ENCODE measurements at regions not wholly inside any gene's neighbourhood (a gene's known extent, or its start where the extent isn't known, plus 50 kb on each side); places are given as distances from the start of the nearest gene placed in this dataset.

- peaks cover 7% of the 10 kb centered on the region for H3K4me1 Mint-ChIP-seq (ENCODE audit: low read depth)
- no peak for DNase-seq
- H3K27ac Mint-ChIP-seq = no peak overlapping the region
- CTCF ChIA-PET = no interaction called here
- H3K27me3 Mint-ChIP-seq = peaks cover 3% of the 10 kb centered on the region
- intact Hi-C loops (cut with micrococcal nuclease) = no loop called here
- peaks cover 10% of the 10 kb centered on the region for H3K36me3 Mint-ChIP-seq
- H3K4me3 Mint-ChIP-seq = no peak overlapping the region
- peaks cover 19% of the 10 kb centered on the region for H3K9me3 Mint-ChIP-seq
- POLR2A ChIA-PET = no interaction called here
Measured at GRCh38 chr7:131251371-131251770, 76.3 kb upstream of the MKLN1 start.

GRCh38 chr7:131252976-131253375, 74.7 kb upstream of the MKLN1 start:
- Mint-ChIP-seq H3K4me1 (ENCODE audit: low read depth) (peaks cover 7% of the 10 kb centered on the region), H3K27me3 (peaks cover 3% of the 10 kb centered on the region), H3K9me3 (peaks cover 19% of the 10 kb centered on the region), H3K27ac (no peak overlapping the region), H3K36me3 (peaks cover 10% of the 10 kb centered on the region), H3K4me3 (no peak overlapping the region)
- intact Hi-C loops (cut with micrococcal nuclease) = no loop called here
- CTCF ChIA-PET = no interaction called here
- POLR2A ChIA-PET = no interaction called here
- no peak for DNase-seq

GRCh38 chr7:131254211-131254610, 73.5 kb upstream of the MKLN1 start:
- intact Hi-C loops (cut with micrococcal nuclease) = no loop called here
- POLR2A ChIA-PET = no interaction called here
- no peak for DNase-seq
- Mint-ChIP-seq H3K27ac (no peak overlapping the region), H3K4me1 (ENCODE audit: low read depth) (peaks cover 7% of the 10 kb centered on the region), H3K4me3 (no peak overlapping the region), H3K36me3 (peaks cover 10% of the 10 kb centered on the region), H3K9me3 (peaks cover 19% of the 10 kb centered on the region), H3K27me3 (peaks cover 3% of the 10 kb centered on the region)
- CTCF ChIA-PET = no interaction called here

GRCh38 chr7:131255242-131255641, 72.4 kb upstream of the MKLN1 start:
- Mint-ChIP-seq H3K36me3 (peaks cover 10% of the 10 kb centered on the region), H3K4me1 (ENCODE audit: low read depth) (peaks cover 7% of the 10 kb centered on the region), H3K27ac (no peak overlapping the region), H3K9me3 (peaks cover 19% of the 10 kb centered on the region), H3K27me3 (no peaks in the 10 kb centered on the region), H3K4me3 (no peak overlapping the region)
- intact Hi-C loops (cut with micrococcal nuclease) = no loop called here
- no peak for DNase-seq
- ChIA-PET CTCF (no interaction called here), POLR2A (interaction anchor here (0.6 kb wide), 1 partner anchor 342 kb away, joined by 5 read pairs; no protein-coding TSS in a partner anchor)

- no peak overlapping the region for H3K4me3 Mint-ChIP-seq
- H3K27ac Mint-ChIP-seq = no peak overlapping the region
- H3K9me3 Mint-ChIP-seq = no peaks in the 10 kb centered on the region
- DNase-seq = no peak
- H3K4me1 Mint-ChIP-seq (ENCODE audit: low read depth) = peaks cover 2% of the 10 kb centered on the region
- H3K36me3 Mint-ChIP-seq = no peaks in the 10 kb centered on the region
- intact Hi-C loops (cut with micrococcal nuclease) = no loop called here
- H3K27me3 Mint-ChIP-seq = no peaks in the 10 kb centered on the region
- ChIA-PET POLR2A (no interaction called here), CTCF (interaction anchor here (2.0 kb wide), 1 partner anchor 9 kb away, joined by 6 read pairs; no protein-coding TSS in a partner anchor)
Measured at GRCh38 chr7:131261476-131261994, 66.1 kb upstream of the MKLN1 start.

- Mint-ChIP-seq H3K27ac (no peak overlapping the region), H3K4me1 (ENCODE audit: low read depth) (peaks cover 2% of the 10 kb centered on the region), H3K9me3 (no peaks in the 10 kb centered on the region), H3K4me3 (no peak overlapping the region), H3K36me3 (no peaks in the 10 kb centered on the region), H3K27me3 (peaks cover 2% of the 10 kb centered on the region)
- DNase-seq = no peak
- ChIA-PET CTCF (no interaction called here), POLR2A (no interaction called here)
- intact Hi-C loops (cut with micrococcal nuclease) = no loop called here
Measured at GRCh38 chr7:131265227-131265626, 62.4 kb upstream of the MKLN1 start.

GRCh38 chr7:131267631-131268030, 60.0 kb upstream of the MKLN1 start:
- H3K27ac Mint-ChIP-seq = no peak overlapping the region
- no peak for DNase-seq
- no peaks in the 10 kb centered on the region for H3K36me3 Mint-ChIP-seq
- no peaks in the 10 kb centered on the region for H3K9me3 Mint-ChIP-seq
- H3K4me3 Mint-ChIP-seq = no peak overlapping the region
- H3K27me3 Mint-ChIP-seq = peaks cover 2% of the 10 kb centered on the region
- intact Hi-C loops (cut with micrococcal nuclease) = no loop called here
- CTCF ChIA-PET = no interaction called here
- peaks cover 2% of the 10 kb centered on the region for H3K4me1 Mint-ChIP-seq (ENCODE audit: low read depth)
- POLR2A ChIA-PET = no interaction called here

GRCh38 chr7:131268906-131269305, 58.8 kb upstream of the MKLN1 start:
- Mint-ChIP-seq H3K4me3 (no peak overlapping the region), H3K27me3 (peaks cover 2% of the 10 kb centered on the region), H3K36me3 (no peaks in the 10 kb centered on the region), H3K4me1 (ENCODE audit: low read depth) (peaks cover 2% of the 10 kb centered on the region), H3K27ac (no peak overlapping the region), H3K9me3 (no peaks in the 10 kb centered on the region)
- CTCF ChIA-PET = no interaction called here
- POLR2A ChIA-PET = no interaction called here
- intact Hi-C loops (cut with micrococcal nuclease) = no loop called here
- DNase-seq = no peak

- intact Hi-C loops (cut with micrococcal nuclease) = no loop called here
- H3K36me3 Mint-ChIP-seq = no peaks in the 10 kb centered on the region
- H3K4me1 Mint-ChIP-seq (ENCODE audit: low read depth) = no peaks in the 10 kb centered on the region
- CTCF ChIA-PET = no interaction called here
- peaks cover 2% of the 10 kb centered on the region for H3K27me3 Mint-ChIP-seq
- no peak overlapping the region for H3K27ac Mint-ChIP-seq
- no peaks in the 10 kb centered on the region for H3K9me3 Mint-ChIP-seq
- POLR2A ChIA-PET = no interaction called here
- no peak overlapping the region for H3K4me3 Mint-ChIP-seq
- no peak for DNase-seq
Measured at GRCh38 chr7:131272086-131272485, 55.6 kb upstream of the MKLN1 start.

GRCh38 chr7:131274986-131275385, 52.7 kb upstream of the MKLN1 start:
- ChIA-PET POLR2A (no interaction called here), CTCF (no interaction called here)
- H3K4me3 Mint-ChIP-seq = no peak overlapping the region
- H3K36me3 Mint-ChIP-seq = no peaks in the 10 kb centered on the region
- H3K27ac Mint-ChIP-seq = no peak overlapping the region
- no peaks in the 10 kb centered on the region for H3K27me3 Mint-ChIP-seq
- DNase-seq = no peak
- H3K9me3 Mint-ChIP-seq = no peaks in the 10 kb centered on the region
- no peaks in the 10 kb centered on the region for H3K4me1 Mint-ChIP-seq (ENCODE audit: low read depth)
- intact Hi-C loops (cut with micrococcal nuclease) = no loop called here

- H3K9me3 Mint-ChIP-seq = no peaks in the 10 kb centered on the region
- no peaks in the 10 kb centered on the region for H3K4me1 Mint-ChIP-seq (ENCODE audit: low read depth)
- no peak overlapping the region for H3K4me3 Mint-ChIP-seq
- no peak for DNase-seq
- POLR2A ChIA-PET = no interaction called here
- no peak overlapping the region for H3K27ac Mint-ChIP-seq
- CTCF ChIA-PET = no interaction called here
- H3K27me3 Mint-ChIP-seq = no peaks in the 10 kb centered on the region
- H3K36me3 Mint-ChIP-seq = no peaks in the 10 kb centered on the region
- intact Hi-C loops (cut with micrococcal nuclease) = no loop called here
Measured at GRCh38 chr7:131276190-131276589, 51.5 kb upstream of the MKLN1 start.

- no peak for DNase-seq
- ChIA-PET POLR2A (no interaction called here), CTCF (no interaction called here)
- no peak overlapping the region for H3K4me3 Mint-ChIP-seq
- no peaks in the 10 kb centered on the region for H3K9me3 Mint-ChIP-seq
- H3K27me3 Mint-ChIP-seq = no peaks in the 10 kb centered on the region
- intact Hi-C loops (cut with micrococcal nuclease) = no loop called here
- H3K27ac Mint-ChIP-seq = no peak overlapping the region
- H3K4me1 Mint-ChIP-seq (ENCODE audit: low read depth) = no peaks in the 10 kb centered on the region
- H3K36me3 Mint-ChIP-seq = no peaks in the 10 kb centered on the region
Measured at GRCh38 chr7:131276748-131277147, 50.9 kb upstream of the MKLN1 start.

Data from activated CD4-positive, alpha-beta memory T cell treated with anti-CD3 and anti-CD28 coated beads for 36 hours (primary cell).